NCI-H2107 treated with DMSO at 0.1 percent for 48 hours (cell line): ENCODE measurements at regions not wholly inside any gene's neighbourhood (a gene's known extent, or its start where the extent isn't known, plus 50 kb on each side); places are given as distances from the start of the nearest gene placed in this dataset.
A peak's percentile ranks its signal among the peaks of the same experiment; 100 is the strongest.
"Not testable (repeated sequence)": the region's sequence is repeated elsewhere in the genome, so short reads cannot be mapped to it uniquely, and the experiment has no call there.

Source experiments
- DNase-seq: peaks from one replicate; lab custom pipeline; 2025; ENCODE audit not compliant: unreplicated experiment; lab: John Stamatoyannopoulos, UW

DNA sequence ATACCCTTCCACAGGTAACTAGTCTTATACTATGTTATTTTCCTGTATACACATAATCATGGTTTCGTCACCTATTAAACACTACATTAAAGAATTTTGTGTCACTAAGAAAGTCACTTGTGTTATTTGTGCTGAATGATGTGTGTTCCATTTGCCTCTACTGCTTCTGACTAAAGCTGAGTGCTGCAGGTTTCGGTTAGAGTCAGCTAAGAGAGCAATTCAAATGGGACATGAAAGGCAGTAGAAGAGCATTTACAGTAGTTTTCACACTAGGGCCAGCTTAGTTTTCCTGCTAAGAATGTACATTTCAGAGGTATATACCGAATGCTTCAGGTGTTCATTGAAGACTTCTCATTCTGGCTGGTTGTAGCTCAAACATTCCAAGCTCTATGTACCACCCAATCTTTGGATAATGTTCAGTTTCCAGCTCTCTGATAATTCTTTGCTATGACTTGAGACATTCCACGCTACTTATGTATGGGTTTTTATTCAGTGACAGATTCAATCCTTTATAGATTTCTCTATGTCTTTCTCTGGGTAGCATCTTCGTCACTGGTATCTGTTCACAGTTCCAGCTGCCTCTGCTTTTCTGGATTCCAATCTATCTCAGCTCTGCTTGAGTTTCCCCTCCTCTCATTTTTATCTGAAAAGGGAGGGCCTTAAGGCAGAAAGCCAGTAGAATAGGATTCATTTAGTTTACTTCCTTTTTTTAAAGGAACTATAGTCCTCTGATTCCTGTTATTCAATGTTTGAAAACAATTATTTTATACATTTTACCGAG is 164.4 kb downstream of the CXXC4 start:
- DNase-seq = no peak

DNA sequence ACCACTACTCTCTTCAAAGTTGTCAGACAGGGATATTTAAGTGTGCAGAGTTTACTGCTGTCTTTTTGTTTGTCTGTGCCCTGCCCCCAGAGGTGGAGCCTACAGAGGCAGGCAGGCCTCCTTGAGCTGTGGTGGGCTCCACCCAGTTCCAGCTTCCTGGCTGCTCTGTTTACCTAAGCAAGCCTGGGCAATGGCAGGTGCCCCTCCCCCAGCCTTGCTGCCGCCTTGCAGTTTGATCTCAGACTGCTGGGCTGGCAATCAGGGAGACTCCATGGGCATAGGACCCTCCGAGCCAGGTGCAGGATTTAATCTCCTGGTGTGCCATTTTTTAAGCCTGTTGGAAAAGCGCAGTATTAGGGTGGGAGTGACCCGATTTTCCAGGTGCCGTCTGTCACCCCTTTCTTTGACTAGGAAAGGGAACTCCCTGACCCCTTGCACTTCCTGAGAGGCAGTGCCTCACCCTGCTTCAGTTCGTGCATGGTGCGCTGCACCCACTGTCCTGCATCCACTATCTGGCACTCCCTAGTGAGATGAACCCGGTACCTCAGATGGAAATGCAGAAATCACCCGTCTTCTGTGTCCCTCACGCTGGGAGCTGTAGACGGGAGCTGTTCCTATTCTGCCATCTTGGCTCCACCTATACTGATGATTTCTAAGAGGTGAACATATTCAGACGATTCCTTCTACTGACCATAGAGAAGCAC is 167.6 kb downstream of the CXXC4 start:
- not testable (repeated sequence) for DNase-seq

DNA sequence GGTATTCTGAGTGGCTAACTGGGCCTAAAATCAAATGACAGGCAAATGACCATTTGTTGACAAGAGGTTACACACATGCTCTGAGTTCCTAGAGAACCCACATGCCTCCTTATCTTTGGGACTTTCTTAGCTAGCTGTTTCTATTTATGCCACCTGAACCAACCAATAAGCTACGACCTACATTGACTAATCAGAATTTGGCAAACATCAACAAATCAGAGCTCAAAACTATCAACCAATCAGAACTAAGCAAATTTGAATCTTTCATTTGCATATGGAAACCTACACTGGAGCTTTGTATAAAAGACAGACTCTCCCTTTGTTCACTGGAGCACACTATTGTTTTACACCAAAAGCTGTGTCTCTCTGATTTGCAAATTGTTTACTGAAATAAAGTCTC is 192.0 kb downstream of the CXXC4 start:
- DNase-seq = no peak

DNA sequence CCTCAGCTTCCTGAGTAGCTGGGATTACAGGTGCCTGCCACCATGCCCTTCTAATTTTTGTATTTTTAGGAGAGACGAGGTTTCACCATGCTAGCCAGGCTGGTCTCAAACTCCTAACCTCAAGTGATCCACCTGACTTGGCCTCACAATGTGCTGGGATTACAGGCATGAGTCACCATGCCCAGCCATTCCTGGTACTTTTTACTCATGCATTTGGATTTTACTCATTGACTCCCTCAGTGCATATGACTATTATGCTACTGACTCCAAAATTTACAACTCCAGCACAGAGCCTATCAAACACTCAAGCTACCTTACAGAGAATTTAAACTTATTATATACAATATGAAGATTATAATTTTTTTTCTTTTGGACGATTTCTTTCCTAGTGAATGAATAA is 199.9 kb downstream of the CXXC4 start:
- DNase-seq = no peak

DNA sequence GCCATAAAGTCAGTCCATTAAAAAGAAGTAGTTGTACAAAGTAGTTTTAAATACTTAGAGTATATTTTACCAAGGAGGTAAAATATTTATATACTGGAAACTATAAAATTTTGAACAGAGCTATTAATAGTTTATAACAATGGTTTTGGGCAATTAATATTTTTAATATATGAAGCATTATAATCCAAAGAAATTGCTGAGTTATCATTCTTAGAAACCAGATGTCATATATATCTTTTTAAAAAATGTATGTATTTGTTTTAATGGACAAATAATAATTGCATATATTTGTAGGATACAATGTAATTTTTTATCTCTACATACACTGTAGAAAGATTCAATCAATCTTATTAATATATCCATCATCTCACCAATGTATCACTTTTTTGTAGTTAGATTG is 207.8 kb downstream of the CXXC4 start:
- no peak for DNase-seq

DNA sequence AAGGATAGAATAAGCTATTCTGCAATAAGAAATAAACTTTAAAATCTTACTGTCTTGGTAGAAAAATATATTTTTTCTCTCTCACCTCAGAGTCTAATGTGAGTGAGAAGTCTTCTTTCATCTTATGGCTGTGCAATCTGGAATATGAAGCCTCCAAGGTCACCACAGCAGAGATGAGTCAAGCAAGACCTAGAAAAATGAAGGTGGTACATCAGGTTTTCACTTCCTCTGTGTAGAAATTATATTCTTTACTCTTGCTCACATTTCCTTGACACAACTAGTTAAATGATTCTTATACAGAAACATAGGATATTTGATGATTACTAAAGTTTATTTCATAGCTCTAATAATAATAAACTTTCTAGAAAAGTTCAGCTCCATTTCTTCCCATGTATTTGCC is 211.4 kb downstream of the CXXC4 start:
- no peak for DNase-seq

DNA sequence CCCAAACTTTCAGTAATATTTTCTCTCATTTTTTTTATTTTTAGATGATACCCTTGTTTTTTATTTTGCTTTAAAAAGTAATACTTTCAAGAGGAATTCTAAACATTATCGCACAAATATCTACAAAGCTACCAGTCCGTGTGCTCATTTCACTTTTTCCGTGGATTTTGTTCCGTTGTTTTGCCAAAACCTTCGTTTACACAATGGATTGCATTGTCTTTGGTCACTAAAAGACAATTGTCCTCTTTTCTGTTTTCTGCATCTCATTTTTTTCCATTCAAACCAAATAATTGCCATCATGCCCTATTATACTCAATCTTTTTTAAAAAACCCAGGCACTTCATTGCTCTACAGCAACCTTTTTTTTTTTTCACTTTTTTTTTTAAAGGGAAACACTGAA is 214.9 kb downstream of the CXXC4 start:
- no peak for DNase-seq

DNA sequence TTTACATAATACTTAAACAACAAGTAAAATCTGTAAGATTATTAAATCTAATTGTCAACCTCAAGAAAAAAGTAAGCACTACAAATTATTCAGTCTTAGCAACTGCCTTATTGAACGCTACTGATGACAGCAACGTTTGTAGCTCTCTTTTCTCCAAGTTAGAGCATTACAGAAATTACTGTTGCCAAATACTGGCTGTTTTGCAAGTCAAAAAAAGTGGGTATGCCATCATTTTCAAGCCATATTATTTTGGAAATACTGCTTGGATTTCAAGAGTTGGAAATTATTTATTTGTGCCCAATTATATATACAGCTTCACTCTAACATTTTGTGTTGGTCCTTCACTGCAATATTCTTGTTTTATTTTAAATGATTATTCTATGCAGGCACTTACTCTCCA is 221.7 kb downstream of the CXXC4 start:
- DNase-seq = no peak

DNA sequence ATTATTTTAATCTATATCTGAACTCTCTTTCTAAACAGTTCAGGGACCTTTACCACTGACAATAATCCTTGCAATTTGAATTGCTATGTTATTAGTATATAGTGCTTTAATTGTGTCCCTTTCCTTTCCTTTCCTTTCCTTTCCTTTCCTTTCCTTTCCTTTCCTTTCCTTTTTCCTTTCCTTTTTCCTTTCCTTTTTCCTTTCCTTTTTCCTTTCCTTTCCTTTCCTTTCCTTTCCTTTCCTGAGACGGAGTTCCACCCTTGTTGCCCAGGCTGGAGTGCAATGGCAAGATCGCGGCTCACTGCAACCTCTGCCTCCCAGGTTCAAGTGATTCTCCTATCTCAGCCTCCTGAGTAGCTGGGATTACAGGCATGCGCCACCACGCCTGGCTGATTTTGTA is 225.1 kb downstream of the CXXC4 start:
- DNase-seq = not testable (repeated sequence)

DNA sequence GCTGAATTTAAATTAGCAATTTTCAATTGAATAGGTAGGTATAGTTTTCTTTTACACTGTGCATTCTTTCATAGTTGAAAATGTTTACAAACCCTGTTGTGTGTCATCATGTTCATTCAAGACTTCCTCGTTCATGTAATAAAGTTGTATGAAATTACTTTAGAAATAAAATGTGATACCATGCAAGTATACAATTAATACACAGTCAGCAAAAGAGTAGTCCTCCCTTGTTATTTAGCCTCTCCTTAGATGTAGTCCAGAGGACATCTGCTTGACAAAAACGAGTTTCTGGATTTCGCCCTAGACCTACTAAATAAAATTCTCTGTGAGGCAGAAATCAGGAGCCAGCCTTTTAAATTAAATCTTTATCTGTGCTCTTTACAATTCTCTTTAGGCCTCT is 231.6 kb downstream of the CXXC4 start:
- DNase-seq = no peak

DNA sequence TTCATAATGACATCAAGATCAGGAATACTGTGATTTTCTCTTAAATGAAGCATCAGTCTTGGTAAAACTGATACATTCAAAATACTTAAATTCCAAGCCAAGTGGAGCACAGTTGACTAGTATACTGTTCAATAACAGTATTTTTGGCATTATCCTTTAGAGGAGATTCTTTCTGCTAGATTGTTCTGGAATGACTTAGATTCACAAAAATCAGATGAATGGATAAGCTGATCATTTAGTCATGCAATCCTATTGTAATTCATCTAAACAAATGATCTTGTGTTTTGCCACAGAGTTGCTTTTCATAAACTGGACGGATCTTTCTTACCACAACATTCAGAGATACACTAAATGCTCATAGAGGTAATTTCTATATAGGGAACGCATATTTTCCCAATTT is 232.0 kb downstream of the CXXC4 start:
- DNase-seq = no peak

DNA sequence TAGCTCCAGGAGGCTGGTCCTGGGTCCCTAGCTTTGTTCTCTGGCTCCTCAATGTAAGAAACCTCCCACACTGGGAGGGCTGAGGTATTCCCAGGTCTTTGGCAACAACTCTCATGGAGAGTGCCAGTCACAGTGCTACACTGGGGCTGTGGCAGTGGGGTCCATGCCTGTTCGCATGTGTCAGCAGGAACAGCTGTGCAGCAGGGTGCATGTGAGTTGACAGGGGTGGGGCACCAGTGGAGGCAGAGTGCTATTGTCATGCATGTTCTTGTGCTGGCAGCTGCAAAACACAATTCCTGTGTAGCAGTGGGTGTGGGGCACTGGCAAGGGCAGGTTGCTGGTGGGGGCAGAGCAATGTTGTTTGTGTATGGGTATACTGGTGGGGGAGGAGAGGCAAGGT is 246.0 kb downstream of the CXXC4 start:
- DNase-seq = no peak

DNA sequence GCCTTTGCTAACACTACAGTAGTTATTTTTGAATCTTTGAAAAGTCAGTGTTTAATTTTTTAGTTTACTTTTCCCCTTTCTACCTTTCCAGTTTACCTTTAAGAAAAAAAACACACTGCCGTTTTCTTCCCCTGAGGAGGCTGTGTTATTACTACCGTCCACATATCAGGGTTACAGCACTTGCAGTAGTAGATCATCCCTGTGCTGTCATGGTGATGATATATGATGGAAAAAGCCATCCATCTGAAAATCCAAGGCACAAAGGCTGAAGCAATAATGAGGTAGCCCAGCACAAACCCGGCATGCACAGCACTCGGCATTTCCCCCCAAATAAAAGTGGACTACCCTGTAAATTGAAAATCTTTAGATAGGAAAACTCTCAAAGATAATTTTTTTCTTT is 258.7 kb downstream of the CXXC4 start:
- DNase-seq = no peak

DNA sequence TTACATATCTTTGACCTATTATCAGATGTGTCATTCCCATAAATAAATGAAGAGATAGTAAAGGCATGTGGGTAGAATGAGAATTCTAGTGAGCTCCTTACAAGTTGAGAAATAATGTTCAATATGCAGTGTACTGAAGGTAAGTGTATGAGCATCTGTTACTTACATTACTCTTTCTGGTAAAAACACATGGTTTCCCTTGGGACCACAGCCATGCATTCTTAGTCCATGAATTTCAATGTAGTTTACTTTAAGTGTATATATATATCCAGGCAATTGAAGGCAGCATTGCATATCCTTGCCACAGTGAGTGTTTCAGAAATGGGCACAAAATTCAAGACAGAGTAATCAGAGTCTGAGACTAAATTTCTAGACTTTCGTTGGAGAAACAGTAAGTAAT is 277.2 kb downstream of the CXXC4 start:
- DNase-seq = no peak

DNA sequence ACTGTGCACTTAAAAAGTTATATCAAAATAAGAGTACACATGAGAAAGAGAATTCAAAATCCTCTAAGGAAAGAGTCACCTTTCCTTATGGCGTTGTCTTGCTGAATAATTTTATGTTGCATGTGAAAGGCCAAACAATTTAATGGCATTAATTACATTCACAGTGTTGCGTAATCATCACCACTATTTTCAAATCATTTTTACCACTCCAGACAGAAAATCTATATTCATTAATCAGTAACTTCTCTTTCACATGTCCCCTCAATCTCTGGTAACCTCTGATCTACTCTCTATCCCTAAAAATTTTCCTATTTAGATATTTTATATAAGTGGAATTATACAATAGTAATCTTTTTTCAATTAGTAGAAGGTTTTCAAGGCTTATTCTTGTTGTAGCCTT is 283.0 kb downstream of the CXXC4 start:
- DNase-seq = no peak

DNA sequence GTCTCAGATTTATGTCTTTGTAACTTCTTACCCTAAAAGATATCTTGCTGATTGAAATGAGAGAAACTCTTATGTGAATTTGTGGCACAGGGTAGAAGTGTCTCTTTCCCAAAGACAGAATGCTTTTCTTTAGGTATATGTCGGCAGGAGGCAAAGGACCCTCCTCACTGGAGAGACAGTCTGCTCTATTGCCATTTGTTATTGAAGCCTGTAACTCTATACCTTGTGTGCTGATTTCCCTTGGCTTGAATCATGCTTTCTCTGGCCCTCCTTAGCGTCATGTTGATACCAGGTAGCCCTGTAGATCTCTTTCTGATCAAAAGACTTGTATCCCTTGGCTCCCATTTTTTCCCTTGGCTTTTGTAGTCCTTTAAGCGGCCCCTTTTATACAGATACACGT is 284.3 kb downstream of the CXXC4 start:
- DNase-seq = no peak

DNA sequence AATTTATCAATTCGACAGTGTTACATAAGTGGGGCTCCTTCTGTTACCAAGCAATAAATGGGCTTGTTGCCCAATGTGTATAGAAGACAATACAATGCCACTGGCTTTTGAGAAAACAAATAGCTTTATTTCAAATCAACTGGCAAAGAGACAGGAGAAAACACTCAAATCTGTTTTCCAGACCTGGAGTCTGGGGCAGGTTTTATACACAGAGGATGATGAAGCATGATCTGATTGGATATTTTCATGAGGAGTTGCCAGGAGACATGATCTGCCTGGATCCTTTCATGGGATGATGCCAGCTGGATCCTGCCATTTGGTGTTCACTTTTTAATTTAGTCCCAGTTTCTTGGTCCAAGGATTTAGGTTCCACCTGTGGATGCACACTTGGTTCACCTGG is 287.9 kb downstream of the CXXC4 start:
- DNase-seq = no peak

DNA sequence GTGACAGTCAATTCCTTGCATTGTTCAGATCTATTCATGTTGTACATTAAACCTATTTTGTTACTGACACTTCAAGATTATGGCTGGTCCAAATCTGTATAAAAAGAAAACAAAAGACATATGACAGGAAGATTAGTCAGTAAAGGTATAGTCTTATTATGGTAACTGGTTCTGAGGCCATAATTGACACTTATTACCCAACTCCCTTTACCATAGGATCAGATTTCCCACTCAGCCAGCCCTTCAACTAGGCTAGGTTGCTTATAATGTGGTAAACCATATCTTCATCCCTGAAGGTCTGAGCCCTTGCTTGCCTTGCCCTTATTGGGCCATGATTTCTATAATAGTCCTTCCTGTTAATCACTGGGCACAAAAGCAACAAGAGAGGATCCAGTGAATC is 289.6 kb downstream of the CXXC4 start:
- DNase-seq = peak; percentile 30

DNA sequence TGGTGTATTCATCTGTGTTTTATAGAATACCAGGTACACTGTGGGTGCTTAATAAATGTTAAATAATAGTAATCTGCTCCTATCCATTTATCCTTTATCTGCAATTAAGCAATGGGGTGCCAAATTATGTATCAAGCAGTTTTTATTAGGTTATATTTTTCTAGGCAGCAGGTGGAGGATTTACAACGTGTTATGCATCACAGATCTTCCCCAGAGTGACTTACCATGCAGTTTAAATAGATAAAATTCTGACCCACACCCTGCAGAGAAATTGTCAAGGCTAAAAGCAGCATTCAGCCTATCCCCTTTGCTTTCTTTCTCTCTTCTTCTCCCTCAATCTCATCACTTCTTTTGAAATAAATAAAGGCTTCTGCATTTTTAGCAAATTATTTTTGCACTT is 306.4 kb downstream of the CXXC4 start:
- DNase-seq = no peak

DNA sequence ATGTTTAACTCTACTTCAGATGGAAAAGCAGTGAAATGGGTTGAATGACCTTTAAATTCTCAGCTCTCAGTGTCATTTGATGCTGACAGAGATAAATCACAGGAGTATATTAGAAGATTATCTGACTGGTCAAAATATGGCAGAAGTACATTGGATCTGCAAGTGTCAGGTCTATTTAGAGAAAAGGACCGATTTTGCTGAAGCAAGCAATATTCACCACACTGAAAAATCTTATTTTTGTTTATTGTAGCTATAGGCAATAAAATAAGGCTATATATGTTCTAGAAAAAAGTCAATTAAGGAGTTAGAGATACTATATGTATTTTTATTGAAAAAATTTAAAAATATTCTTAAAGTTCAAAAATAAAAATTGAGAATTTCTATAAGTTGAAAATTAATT is 325.3 kb downstream of the CXXC4 start:
- no peak for DNase-seq

DNA sequence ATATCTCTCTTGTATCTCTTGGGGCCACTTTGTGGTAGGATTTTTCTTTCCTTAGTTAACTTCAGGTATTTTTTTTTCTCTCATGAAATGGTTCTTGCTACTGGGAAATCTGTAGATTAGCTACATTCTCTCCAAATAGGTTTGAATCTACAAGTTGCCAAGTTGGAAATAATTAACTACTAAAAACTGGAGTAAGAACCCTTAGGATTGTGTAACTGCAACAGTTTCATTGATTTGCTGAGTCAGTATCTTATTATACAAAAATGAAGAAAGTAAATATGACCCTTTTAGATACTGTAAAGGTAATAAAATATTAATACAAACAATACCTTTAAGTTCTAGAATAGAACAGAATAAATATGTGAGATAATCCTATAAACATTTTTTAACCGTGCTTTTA is 327.9 kb downstream of the CXXC4 start:
- no peak for DNase-seq

DNA sequence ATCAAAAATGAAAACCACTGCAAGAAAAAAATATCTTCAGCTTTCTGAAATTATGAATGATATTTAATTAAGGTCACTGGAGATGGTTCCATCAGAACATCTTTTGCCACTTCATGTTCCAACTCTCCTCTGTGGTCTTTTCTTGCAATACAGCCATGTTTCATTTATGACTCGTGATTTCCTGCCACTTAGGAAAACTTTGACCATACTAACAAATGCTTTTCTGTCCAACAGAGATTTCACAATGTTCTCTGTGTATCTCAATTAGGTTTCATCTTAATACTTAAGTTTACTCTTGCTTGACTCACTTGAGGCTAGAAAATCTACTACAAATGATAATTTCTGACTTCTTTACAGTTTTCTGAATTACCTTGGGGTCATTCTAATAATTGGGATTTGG is 330.9 kb downstream of the CXXC4 start:
- DNase-seq = no peak

DNA sequence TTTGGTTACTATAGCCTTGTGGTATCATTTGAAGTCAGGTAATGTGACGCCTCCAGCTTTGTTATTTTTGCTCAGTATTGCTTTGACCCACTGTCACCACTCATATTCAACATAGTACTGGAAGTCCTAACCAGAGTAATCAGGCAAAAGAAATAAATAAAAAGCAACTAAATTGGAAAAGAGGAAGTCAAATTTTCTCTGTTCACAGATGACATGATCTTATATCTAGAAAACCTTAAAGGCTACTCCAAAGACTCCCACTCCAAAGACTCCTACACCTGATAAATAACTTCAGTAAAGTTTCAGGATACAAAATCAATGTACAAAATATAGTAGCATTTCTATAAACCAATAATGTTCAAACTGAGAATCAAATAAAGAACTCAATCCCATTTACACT is 348.6 kb downstream of the CXXC4 start:
- no peak for DNase-seq
